ENCODE measurements at regions not wholly inside any gene's neighbourhood (a gene's known extent, or its start where the extent isn't known, plus 50 kb on each side); places are given as distances from the start of the nearest gene placed in this dataset.

DNA sequence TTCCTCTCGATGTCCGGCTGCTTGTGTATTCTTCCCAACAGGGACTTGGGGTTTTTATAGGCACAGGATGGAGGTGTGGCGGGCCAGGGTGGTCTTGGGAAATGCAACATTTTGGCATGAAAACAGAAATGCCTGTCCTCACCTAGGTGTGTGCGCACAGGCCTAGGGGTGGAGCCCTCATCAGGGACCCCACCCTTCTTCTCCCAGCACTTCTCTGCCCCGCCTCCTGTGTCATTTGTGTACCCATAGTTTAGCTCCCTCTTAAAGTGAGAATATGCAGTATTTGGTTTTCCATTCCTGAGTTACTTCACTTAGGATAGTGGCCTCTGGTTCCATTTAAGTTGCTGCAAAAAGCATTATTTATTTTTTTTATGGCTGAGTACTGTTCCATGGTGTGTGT is 90.2 kb upstream of the ITGB1 start:
- TF ChIP-seq, protein P1, sequence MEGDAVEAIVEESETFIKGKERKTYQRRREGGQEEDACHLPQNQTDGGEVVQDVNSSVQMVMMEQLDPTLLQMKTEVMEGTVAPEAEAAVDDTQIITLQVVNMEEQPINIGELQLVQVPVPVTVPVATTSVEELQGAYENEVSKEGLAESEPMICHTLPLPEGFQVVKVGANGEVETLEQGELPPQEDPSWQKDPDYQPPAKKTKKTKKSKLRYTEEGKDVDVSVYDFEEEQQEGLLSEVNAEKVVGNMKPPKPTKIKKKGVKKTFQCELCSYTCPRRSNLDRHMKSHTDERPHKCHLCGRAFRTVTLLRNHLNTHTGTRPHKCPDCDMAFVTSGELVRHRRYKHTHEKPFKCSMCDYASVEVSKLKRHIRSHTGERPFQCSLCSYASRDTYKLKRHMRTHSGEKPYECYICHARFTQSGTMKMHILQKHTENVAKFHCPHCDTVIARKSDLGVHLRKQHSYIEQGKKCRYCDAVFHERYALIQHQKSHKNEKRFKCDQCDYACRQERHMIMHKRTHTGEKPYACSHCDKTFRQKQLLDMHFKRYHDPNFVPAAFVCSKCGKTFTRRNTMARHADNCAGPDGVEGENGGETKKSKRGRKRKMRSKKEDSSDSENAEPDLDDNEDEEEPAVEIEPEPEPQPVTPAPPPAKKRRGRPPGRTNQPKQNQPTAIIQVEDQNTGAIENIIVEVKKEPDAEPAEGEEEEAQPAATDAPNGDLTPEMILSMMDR (IDR thresholded peaks at IDR 0.05; ENCODE audit: low read depth, low read length), result no peak
- no peak for TF ChIP-seq EZH2phosphoT487 (IDR thresholded peaks at IDR 0.05; ENCODE audit: low read depth)
